ENCODE measurements at regions not wholly inside any gene's neighbourhood (a gene's known extent, or its start where the extent isn't known, plus 50 kb on each side); places are given as distances from the start of the nearest gene placed in this dataset.

DNA sequence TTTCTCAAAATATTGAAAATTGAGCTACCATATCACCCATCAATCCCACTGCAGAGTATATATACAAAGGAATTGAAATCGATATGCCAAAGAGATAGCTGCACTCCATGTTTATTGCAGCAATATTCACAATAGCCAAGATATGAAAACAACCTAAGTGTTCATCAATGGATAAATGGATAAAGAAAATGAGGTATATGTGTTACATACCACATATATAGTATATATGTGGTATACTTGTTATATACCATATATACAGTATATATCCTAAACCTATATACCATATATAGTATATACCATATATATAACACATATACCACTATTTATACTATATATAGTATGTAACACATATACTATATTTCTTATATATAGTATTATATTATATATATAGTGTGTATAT is 313.3 kb downstream of the ZNF608 start:
- H3K9me3 ChIP-seq = no peaks in the 10 kb centered on the region
- no peak for DNase-seq
- no peaks in the 10 kb centered on the region for H3K4me1 ChIP-seq
- H3K36me3 ChIP-seq (ENCODE audit: low read depth, missing control alignments) = no peaks in the 10 kb centered on the region
- intact Hi-C loops (cut with DNase I; ENCODE audit: low total_unique reads) = no loop called here
- WGBS, 2 donors = 89 to 97% methylated on average over 1 of the region's 1 CpG
- H3K27me3 ChIP-seq = no peaks in the 10 kb centered on the region
- H3K4me3 ChIP-seq = no peak overlapping the region
- H3K27ac ChIP-seq = no peak overlapping the region
- TF ChIP-seq POLR2A (IDR thresholded peaks at IDR 0.05) = no peak
- TF ChIP-seq, protein P1, sequence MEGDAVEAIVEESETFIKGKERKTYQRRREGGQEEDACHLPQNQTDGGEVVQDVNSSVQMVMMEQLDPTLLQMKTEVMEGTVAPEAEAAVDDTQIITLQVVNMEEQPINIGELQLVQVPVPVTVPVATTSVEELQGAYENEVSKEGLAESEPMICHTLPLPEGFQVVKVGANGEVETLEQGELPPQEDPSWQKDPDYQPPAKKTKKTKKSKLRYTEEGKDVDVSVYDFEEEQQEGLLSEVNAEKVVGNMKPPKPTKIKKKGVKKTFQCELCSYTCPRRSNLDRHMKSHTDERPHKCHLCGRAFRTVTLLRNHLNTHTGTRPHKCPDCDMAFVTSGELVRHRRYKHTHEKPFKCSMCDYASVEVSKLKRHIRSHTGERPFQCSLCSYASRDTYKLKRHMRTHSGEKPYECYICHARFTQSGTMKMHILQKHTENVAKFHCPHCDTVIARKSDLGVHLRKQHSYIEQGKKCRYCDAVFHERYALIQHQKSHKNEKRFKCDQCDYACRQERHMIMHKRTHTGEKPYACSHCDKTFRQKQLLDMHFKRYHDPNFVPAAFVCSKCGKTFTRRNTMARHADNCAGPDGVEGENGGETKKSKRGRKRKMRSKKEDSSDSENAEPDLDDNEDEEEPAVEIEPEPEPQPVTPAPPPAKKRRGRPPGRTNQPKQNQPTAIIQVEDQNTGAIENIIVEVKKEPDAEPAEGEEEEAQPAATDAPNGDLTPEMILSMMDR (IDR thresholded peaks at IDR 0.05) = no peak

DNA sequence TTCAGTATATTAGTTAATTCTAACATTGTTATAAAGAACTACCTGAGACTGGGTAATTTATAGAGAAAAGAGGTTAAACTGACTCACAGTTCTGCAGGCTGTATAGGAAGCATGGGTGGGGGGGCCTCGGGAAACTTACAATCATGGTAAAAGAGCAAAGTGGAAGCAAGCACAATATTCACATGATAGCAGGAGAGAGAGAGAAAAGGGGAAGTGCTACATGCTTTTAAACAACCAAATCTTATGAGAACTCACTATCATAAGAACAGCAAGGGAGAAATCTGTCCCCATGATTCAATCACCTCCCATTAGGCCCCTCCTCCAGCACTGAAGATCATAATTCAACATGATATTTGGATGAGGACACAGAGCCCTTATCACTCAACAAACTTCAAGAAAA is 324.9 kb downstream of the ZNF608 start:
- Histone ChIP-seq H3K27me3 (no peaks in the 10 kb centered on the region), H3K27ac (no peak overlapping the region), H3K4me3 (no peak overlapping the region), H3K9me3 (no peaks in the 10 kb centered on the region), H3K36me3 (ENCODE audit: low read depth, missing control alignments) (no peaks in the 10 kb centered on the region), H3K4me1 (no peaks in the 10 kb centered on the region)
- WGBS, 2 donors = 80% methylated on average over 1 of the region's 1 CpG
- no peak for DNase-seq
- no peak for TF ChIP-seq POLR2A (IDR thresholded peaks at IDR 0.05)
- TF ChIP-seq, protein P1 (IDR thresholded peaks at IDR 0.05) = no peak
- intact Hi-C loops (cut with DNase I; ENCODE audit: low total_unique reads) = no loop called here

DNA sequence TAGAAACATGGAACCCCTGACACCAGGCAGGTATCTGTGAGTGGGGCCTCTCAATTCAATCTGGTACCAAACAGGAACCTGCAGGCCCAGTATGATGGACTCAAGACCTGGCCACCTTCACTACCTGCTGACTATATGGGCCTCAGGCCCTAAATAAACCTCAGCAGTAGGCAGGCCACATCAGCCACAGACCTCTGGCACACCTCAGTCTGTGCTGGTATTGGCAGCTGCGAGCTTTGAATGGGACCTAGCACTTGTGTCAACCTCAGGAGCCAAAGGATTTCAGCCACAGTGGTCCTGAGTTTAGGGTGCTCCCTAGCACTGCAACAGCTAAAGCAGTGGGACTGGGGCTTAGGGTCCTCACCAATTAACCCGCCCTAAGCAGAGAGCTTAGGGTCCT is 325.5 kb downstream of the ZNF608 start:
- H3K27me3 ChIP-seq = no peaks in the 10 kb centered on the region
- H3K4me1 ChIP-seq = no peaks in the 10 kb centered on the region
- WGBS, 2 donors = 45% methylated on average over 2 of the region's 2 CpGs; no CpG with 5 or more reads in 1 of the 2 donors
- H3K9me3 ChIP-seq = no peaks in the 10 kb centered on the region
- TF ChIP-seq, protein P1 (IDR thresholded peaks at IDR 0.05) = no peak
- TF ChIP-seq POLR2A (IDR thresholded peaks at IDR 0.05) = no peak
- intact Hi-C loops (cut with DNase I; ENCODE audit: low total_unique reads) = no loop called here
- H3K36me3 ChIP-seq (ENCODE audit: low read depth, missing control alignments) = no peaks in the 10 kb centered on the region
- no peak overlapping the region for H3K27ac ChIP-seq
- no peak overlapping the region for H3K4me3 ChIP-seq
- DNase-seq = no peak

DNA sequence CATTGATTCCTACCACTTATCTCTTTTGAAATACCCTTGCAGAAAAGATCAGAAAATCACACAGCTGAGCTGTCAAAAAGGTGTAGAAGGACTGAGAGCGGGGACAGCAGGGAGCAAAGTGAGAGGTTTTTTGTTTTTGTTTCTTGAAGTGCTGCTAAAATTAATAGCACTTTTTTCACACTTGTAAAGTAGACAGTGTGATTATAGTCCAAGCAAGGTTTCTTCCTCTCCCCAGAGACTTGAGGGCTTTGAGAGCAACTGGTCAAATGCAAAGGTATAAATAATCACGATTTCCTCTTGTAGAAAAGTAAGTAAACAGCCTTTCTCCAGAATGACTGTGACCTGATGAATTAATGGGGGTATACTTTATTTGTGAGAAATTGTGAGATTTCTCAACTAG is 326.9 kb downstream of the ZNF608 start:
- no peak overlapping the region for H3K4me3 ChIP-seq
- intact Hi-C loops (cut with DNase I; ENCODE audit: low total_unique reads) = no loop called here
- H3K27ac ChIP-seq = no peak overlapping the region
- H3K4me1 ChIP-seq = no peaks in the 10 kb centered on the region
- no peaks in the 10 kb centered on the region for H3K27me3 ChIP-seq
- no peak for TF ChIP-seq POLR2A (IDR thresholded peaks at IDR 0.05)
- TF ChIP-seq, protein P1 (IDR thresholded peaks at IDR 0.05) = no peak
- WGBS, 2 donors = 61 to 79% methylated on average over 2 of the region's 2 CpGs
- DNase-seq = no peak
- no peaks in the 10 kb centered on the region for H3K36me3 ChIP-seq (ENCODE audit: low read depth, missing control alignments)
- no peaks in the 10 kb centered on the region for H3K9me3 ChIP-seq

DNA sequence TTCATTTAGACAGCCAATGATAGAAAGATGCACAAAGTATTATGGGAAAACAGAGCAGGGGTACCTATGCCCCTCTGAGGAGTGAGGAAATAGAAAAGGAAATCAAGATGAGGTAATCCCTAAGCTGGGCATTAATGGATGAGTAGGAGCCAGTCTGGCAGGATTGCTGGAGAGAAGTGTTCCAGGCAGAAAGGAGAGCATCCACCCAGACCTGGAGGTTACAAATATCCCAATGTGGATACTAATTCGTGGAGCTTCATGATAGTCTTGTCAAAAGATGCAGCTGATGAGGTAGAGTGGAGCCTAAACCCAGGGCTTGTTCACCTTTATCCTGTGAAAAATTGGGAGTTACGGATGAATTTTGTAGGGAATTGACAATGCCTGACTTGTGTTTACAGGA is 328.0 kb downstream of the ZNF608 start:
- intact Hi-C loops (cut with DNase I; ENCODE audit: low total_unique reads) = no loop called here
- no peaks in the 10 kb centered on the region for H3K9me3 ChIP-seq
- H3K4me3 ChIP-seq = no peak overlapping the region
- no peak overlapping the region for H3K27ac ChIP-seq
- TF ChIP-seq, protein P1 (IDR thresholded peaks at IDR 0.05) = no peak
- TF ChIP-seq POLR2A (IDR thresholded peaks at IDR 0.05) = no peak
- 79 to 94% methylated on average over 2 of the region's 2 CpGs for WGBS, 2 donors
- no peaks in the 10 kb centered on the region for H3K36me3 ChIP-seq (ENCODE audit: low read depth, missing control alignments)
- H3K4me1 ChIP-seq = no peaks in the 10 kb centered on the region
- no peak for DNase-seq
- no peaks in the 10 kb centered on the region for H3K27me3 ChIP-seq
